ENCODE measurements at regions not wholly inside any gene's neighbourhood (a gene's known extent, or its start where the extent isn't known, plus 50 kb on each side); places are given as distances from the start of the nearest gene placed in this dataset.
A peak's percentile ranks its signal among the peaks of the same experiment; 100 is the strongest.
"Not testable (repeated sequence)": the region's sequence is repeated elsewhere in the genome, so short reads cannot be mapped to it uniquely, and the experiment has no call there.

DNA sequence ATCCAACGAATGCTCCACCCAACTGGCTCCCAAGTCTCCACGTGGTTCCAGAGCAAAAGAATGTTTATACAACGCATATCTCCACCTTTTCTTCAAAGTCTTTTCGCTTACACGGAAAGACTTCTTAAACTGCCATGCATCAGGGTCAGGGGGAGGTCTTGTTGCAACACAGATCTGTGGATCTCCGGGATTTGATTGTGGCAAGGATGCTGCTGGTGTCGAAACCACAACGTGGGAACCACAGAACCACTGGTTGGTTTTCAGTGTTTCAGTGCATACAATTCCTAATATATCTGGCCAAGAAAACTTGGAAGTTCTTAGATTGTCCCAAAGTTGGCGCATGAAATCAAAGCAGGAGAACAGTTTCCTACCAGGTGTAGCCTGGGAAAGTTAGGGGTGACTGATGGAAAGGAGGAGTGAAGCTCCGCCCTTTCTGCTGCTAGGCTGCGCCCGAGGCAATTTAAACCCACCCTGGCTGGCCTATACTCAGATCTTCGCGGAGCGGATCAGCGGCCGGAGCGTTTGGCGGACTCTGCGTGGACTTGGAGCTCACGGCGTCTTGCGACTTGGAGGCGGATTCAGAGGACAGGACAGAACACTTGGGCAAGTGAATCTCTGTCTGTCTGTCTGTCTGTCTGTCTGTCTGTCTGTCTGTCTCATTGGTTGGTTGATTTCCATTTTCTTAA, 334.8 kb downstream of the CWH43 start:
- H3K9me3 Mint-ChIP-seq: not testable (repeated sequence)

DNA sequence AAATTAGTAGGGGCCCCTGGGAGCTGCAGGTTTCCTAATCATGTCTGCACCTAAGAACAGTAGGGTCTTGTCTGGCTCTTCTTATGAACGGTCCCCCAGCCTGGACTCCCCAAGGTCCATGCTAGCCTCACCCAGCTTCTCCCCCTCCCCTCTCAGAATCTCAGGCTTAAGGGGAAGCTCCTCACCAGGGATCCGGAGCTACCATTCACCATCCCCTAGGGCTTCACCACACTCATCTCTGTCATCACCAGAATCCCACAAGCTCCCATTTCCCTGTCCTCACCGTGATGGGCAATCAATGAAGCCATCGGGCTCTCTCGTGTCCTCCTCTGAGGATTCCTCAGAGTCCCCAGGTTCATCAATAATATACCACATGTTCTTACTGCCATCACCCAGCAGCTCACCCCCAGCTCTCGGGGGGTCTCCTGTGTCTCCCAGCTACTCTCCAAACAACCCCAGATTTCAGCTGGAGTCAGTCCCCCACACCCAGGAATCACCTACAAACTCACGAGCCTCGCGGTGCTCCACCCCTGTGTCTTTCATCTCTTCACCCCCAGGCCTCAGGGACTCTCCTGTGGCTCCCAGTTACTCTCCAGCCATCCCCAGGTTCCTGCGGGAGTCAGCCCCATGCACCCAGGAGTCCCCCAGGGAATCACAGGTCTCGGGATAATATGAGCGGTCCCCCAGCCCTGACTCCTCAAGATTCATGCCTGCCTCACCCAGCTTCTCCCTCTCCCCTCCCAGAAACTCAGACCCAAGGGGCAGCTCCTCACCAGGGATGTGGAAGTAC, 335.6 kb downstream of the CWH43 start:
- H3K4me3 Mint-ChIP-seq; H3K27me3 Mint-ChIP-seq; H3K27me3 ChIP-seq (ENCODE audit: control insufficient read depth in 1 of 2, insufficient read depth in 2 of 2, low read length in 2 of 2); H3K36me3 ChIP-seq (ENCODE audit: insufficient read depth, low read length); H3K4me1 ChIP-seq (ENCODE audit: insufficient read depth, low read length); CTCF ChIA-PET; POLR2A ChIA-PET; DNase-seq; intact Hi-C loops (cut with DNase I, micrococcal nuclease); H3K27ac Mint-ChIP-seq; H3K27ac ChIP-seq (ENCODE audit: low read depth in 1 of 2, low read length in 2 of 2); H3K4me1 Mint-ChIP-seq (ENCODE audit: low read depth); H3K36me3 Mint-ChIP-seq (ENCODE audit: low read depth); H3K4me3 ChIP-seq (ENCODE audit: low read length); ATAC-seq (ENCODE audit: poor library complexity); H3K9me3 Mint-ChIP-seq: not testable (repeated sequence)
- H3K9me3 ChIP-seq (ENCODE audit: control insufficient read depth in 1 of 2, insufficient read depth in 1 of 2, low read length in 2 of 2): peaks cover 5 to 16% of the 10 kb centered on the region in 2 experiments

More for the DNA sequence above, 334.8 kb downstream of the CWH43 start:
- POLR2A ChIA-PET; ATAC-seq (ENCODE audit: poor library complexity); CTCF ChIA-PET; H3K27ac ChIP-seq (ENCODE audit: low read depth in 1 of 2, low read length in 2 of 2); H3K4me1 Mint-ChIP-seq (ENCODE audit: low read depth); H3K36me3 Mint-ChIP-seq (ENCODE audit: low read depth); DNase-seq; H3K36me3 ChIP-seq (ENCODE audit: insufficient read depth, low read length); H3K4me3 Mint-ChIP-seq; H3K4me3 ChIP-seq (ENCODE audit: low read length); H3K27me3 ChIP-seq (ENCODE audit: control insufficient read depth in 1 of 2, insufficient read depth in 2 of 2, low read length in 2 of 2); H3K27ac Mint-ChIP-seq; H3K4me1 ChIP-seq (ENCODE audit: insufficient read depth, low read length); intact Hi-C loops (cut with DNase I, micrococcal nuclease); H3K27me3 Mint-ChIP-seq: not testable (repeated sequence)
- H3K9me3 ChIP-seq (ENCODE audit: control insufficient read depth in 1 of 2, insufficient read depth in 1 of 2, low read length in 2 of 2): peaks cover 5 to 16% of the 10 kb centered on the region in 2 experiments

DNA sequence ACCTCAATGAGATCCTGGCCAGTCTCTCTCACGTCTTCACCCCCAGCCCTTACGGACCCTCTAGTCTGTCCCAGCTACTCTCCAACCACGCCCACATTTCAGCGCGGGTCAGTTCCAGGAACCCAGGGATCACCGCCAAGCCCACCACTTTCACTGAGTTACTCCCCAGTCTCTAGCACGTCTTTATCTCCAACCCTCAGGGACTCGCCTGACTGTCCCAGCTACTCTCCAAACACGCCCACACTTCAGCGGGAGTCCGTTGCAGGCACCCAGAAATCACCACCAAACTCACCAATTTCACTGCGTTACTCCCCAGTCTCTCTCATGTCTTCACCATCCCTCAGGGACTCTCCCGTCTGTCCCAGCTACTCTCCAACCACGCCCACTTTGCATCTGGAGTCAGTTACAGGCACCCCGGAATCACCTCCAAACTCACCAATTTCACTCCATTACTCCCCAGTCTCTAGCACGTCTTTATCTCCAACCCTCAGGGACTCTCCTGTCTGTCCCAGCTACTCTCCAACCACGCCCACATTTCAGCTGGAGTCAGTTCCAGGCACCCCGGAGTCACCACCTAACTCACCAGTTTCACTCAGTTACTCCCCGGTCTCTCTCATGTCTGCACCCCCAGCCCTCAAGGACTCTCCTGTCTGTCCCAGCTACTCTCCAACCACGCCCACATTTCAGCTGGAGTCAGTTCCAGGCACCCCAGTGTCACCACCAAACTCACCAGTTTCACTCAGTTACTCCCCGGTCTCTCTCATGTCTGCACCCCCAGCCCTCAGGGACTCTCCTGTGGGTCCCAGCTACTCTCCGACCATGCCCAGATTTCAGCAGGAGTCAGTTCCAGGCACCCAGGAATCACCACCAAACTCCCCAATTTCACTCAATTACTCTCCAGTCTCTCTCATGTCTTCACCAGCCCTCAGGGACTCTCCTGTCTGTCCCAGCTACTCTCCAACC, 336.8 kb downstream of the CWH43 start:
- H3K4me3 ChIP-seq (ENCODE audit: low read length); intact Hi-C loops (cut with DNase I, micrococcal nuclease); H3K36me3 ChIP-seq (ENCODE audit: insufficient read depth, low read length); H3K4me3 Mint-ChIP-seq; H3K4me1 ChIP-seq (ENCODE audit: insufficient read depth, low read length); H3K27me3 Mint-ChIP-seq; H3K9me3 Mint-ChIP-seq; H3K36me3 Mint-ChIP-seq (ENCODE audit: low read depth); CTCF ChIA-PET; H3K4me1 Mint-ChIP-seq (ENCODE audit: low read depth); ATAC-seq (ENCODE audit: poor library complexity); H3K27ac Mint-ChIP-seq; POLR2A ChIA-PET; H3K27me3 ChIP-seq (ENCODE audit: control insufficient read depth in 1 of 2, insufficient read depth in 2 of 2, low read length in 2 of 2); H3K27ac ChIP-seq (ENCODE audit: low read depth in 1 of 2, low read length in 2 of 2): not testable (repeated sequence)
- H3K9me3 ChIP-seq (ENCODE audit: control insufficient read depth in 1 of 2, insufficient read depth in 1 of 2, low read length in 2 of 2): peaks cover 5 to 16% of the 10 kb centered on the region in 2 experiments
- DNase-seq: peak in 1 of 14 experiments; percentile 5

GRCh38 chr4:49323573-49323940, 337.5 kb downstream of the CWH43 start:
- CTCF ChIA-PET; H3K27ac Mint-ChIP-seq; H3K27ac ChIP-seq (ENCODE audit: low read depth in 1 of 2, low read length in 2 of 2): not testable (repeated sequence)

More at GRCh38 chr4:49323573-49323940, 337.5 kb downstream of the CWH43 start:
- H3K27me3 ChIP-seq (ENCODE audit: control insufficient read depth in 1 of 2, insufficient read depth in 2 of 2, low read length in 2 of 2); H3K4me3 Mint-ChIP-seq; H3K27me3 Mint-ChIP-seq; DNase-seq; H3K4me1 ChIP-seq (ENCODE audit: insufficient read depth, low read length); intact Hi-C loops (cut with DNase I, micrococcal nuclease); H3K9me3 Mint-ChIP-seq; ATAC-seq (ENCODE audit: poor library complexity); H3K4me3 ChIP-seq (ENCODE audit: low read length); H3K36me3 Mint-ChIP-seq (ENCODE audit: low read depth); POLR2A ChIA-PET; H3K4me1 Mint-ChIP-seq (ENCODE audit: low read depth); H3K36me3 ChIP-seq (ENCODE audit: insufficient read depth, low read length): not testable (repeated sequence)
- H3K9me3 ChIP-seq (ENCODE audit: control insufficient read depth in 1 of 2, insufficient read depth in 1 of 2, low read length in 2 of 2): peaks cover 5 to 16% of the 10 kb centered on the region in 2 experiments

Data from CD4-positive, alpha-beta T cell (primary cell).